H7 (cell line): ENCODE measurements at regions not wholly inside any gene's neighbourhood (a gene's known extent, or its start where the extent isn't known, plus 50 kb on each side); places are given as distances from the start of the nearest gene placed in this dataset.

ENCODE experiments used
- DNase-seq: peaks from one replicate; pipeline ENCODE4 v3.0.0; 2012
- H3K27me3 ChIP-seq: 2 replicates; pipeline ENCODE4 v1.6.0; 2011; ENCODE audit warnings: mild to moderate bottlenecking, low read length; ENCODE audit not compliant: control insufficient read depth, insufficient read depth
- H3K36me3 ChIP-seq: replicated peaks from 2 replicates; pipeline ENCODE4 v1.5.1; 2011; ENCODE audit warnings: low read length; ENCODE audit not compliant: control insufficient read depth, insufficient read depth
- H3K4me3 ChIP-seq: 2 replicates; pipeline ENCODE4 v1.5.1; 2011; ENCODE audit warnings: low read depth, mild to moderate bottlenecking, control low read depth, low read length, moderate library complexity; ENCODE audit not compliant: insufficient read depth

DNA sequence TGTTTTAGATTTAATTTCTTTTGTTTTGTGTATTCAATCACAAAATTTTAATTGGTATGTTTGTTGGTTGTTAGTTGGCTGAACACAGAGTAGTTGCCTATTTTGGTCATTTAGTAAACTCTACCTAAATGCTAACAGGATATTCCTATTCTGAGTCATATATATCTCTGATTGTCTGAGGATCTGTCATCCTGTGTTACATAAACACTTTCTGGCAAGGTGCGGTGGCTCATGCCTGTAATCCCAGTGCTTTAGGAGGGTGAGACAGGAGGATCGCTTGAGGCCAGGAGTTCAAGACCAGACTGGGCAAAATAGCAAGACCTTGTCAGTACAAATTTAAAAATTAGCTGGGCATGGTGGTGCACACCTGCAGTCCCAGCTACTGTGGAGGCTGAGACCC is 178.6 kb downstream of the PLCE1 start:
- no peaks in the 10 kb centered on the region for H3K27me3 ChIP-seq
- H3K36me3 ChIP-seq = no peaks in the 10 kb centered on the region
- DNase-seq = no peak
- H3K4me3 ChIP-seq = no peak overlapping the region

DNA sequence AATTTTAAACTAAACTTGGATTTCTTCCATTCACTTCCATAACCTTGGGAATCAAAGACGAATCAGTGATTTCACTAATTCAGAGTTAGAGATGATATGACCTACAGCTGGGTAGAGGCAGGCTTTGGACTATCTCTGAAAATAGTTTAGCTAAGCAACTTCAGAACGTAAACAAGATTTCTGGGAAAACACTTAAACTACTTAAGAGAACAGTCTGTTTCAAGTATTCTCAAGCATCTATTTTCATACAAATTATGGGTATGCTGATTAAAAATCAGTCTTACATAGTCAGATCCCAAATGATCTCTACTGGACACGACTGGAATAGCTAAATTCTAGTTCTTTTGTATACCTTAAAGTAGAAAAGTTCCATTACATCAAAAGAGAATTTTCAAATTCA is 179.9 kb downstream of the PLCE1 start:
- Histone ChIP-seq H3K4me3 (no peak overlapping the region), H3K27me3 (no peaks in the 10 kb centered on the region), H3K36me3 (no peaks in the 10 kb centered on the region)
- no peak for DNase-seq

- no peaks in the 10 kb centered on the region for H3K27me3 ChIP-seq
- no peak for DNase-seq
Measured at GRCh38 chr10:94174838-94175237, 181.1 kb downstream of the PLCE1 start.

DNA sequence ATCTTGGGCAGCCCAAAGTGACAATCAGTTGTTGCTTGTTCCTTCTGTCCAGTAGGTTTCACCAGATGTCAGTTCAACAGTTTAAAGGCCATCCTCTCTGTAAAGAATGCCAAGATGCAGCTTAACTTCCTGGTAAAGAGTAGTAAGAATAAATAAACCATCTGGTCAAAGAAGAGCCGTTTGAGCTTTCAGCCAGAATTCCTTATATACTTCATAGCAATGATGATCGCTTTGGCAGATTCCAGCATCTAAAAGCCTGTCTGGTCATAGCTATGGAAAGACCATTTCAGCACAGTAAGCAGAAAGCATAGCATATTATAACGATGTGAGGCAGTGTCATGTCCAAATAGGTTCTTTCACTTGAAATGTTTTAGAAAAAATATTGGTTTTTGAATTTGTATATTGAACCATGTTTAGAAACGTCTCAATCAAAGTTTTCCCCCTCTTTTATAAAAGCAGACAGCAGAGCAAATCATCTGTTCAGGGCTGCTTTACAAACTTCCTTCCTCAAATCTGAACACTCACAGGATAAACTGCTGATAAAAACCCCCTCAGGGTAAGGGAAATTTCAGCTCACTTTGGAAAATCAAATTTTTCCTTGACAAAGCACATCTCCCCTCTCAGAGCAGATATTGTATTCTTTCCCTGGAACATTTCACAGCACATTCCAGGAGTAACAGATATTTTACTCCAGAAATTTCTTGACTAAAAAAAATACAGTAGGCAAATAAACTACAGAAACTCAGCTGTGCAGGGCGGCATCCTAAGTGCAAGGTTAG is 184.1 kb downstream of the NOC3L start:
- no peak for DNase-seq
- Histone ChIP-seq H3K4me3 (no peak overlapping the region), H3K36me3 (no peaks in the 10 kb centered on the region), H3K27me3 (no peaks in the 10 kb centered on the region)

More at GRCh38 chr10:94174838-94175237, 181.1 kb downstream of the PLCE1 start:
- H3K36me3 ChIP-seq = no peaks in the 10 kb centered on the region
- H3K4me3 ChIP-seq = no peak overlapping the region

- Histone ChIP-seq H3K4me3 (no peak overlapping the region), H3K36me3 (no peaks in the 10 kb centered on the region), H3K27me3 (no peaks in the 10 kb centered on the region)
- no peak for DNase-seq
Measured at GRCh38 chr10:94180576-94180975, 182.2 kb downstream of the NOC3L start.

- no peak for DNase-seq
- Histone ChIP-seq H3K27me3 (no peaks in the 10 kb centered on the region), H3K36me3 (no peaks in the 10 kb centered on the region), H3K4me3 (no peak overlapping the region)
Measured at GRCh38 chr10:94183666-94184264, 179.0 kb downstream of the NOC3L start.

GRCh38 chr10:94186722-94187121 is 176.0 kb downstream of the NOC3L start:
- DNase-seq = no peak
- no peaks in the 10 kb centered on the region for H3K36me3 ChIP-seq
- no peak overlapping the region for H3K4me3 ChIP-seq
- no peaks in the 10 kb centered on the region for H3K27me3 ChIP-seq

DNA sequence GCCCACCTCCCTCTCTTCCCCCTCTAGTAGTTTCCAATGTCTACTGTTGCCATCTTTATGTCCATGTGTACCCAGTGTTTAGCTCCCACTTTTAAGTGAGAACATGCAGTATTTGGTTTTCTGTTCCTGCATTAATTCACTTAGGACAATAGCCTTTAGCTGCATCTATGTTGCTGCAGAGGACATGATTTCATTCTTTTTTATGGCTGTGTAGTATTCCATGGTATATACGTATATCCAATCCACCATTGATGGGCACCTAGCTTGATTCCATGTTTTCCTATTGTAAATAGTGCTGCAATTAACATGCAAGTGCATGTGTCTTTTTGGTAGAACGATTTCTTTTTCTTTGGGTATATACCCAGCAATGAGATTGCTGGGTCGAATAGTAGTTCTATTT is 170.4 kb downstream of the NOC3L start:
- no peaks in the 10 kb centered on the region for H3K36me3 ChIP-seq
- no peak overlapping the region for H3K4me3 ChIP-seq
- DNase-seq = no peak
- H3K27me3 ChIP-seq = no peaks in the 10 kb centered on the region

GRCh38 chr10:94192974-94193373 is 169.8 kb downstream of the NOC3L start:
- DNase-seq = no peak
- H3K27me3 ChIP-seq = no peaks in the 10 kb centered on the region

GRCh38 chr10:94193466-94193924 is 169.2 kb downstream of the NOC3L start:
- Histone ChIP-seq H3K36me3 (no peaks in the 10 kb centered on the region), H3K27me3 (no peaks in the 10 kb centered on the region), H3K4me3 (no peak overlapping the region)
- DNase-seq = peak; percentile 7

More at GRCh38 chr10:94192974-94193373, 169.8 kb downstream of the NOC3L start:
- Histone ChIP-seq H3K36me3 (no peaks in the 10 kb centered on the region), H3K4me3 (no peak overlapping the region)

- Histone ChIP-seq H3K4me3 (no peak overlapping the region), H3K27me3 (no peaks in the 10 kb centered on the region)
Measured at GRCh38 chr10:94194256-94194655, 168.5 kb downstream of the NOC3L start.

DNA sequence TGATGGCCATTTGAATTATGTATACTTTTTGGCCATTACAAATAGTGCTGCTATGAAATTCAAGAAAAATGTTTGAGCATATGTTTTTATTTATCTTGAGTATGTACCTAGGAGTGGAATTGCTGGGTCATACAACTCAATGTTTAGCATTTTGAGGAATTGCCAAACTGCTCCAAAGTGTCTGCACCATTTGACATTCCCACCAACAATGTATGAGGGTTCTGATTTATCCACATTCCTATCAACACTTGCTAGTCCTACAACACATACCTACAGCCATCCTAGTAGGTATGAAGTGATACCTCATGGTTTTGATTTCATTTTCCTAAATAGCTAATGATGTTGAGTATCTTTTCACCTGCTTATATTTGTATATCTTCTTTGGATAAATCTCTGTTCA is 165.5 kb downstream of the NOC3L start:
- Histone ChIP-seq H3K36me3 (no peaks in the 10 kb centered on the region), H3K4me3 (no peak overlapping the region), H3K27me3 (no peaks in the 10 kb centered on the region)
- DNase-seq = no peak

More at GRCh38 chr10:94194256-94194655, 168.5 kb downstream of the NOC3L start:
- no peaks in the 10 kb centered on the region for H3K36me3 ChIP-seq
- DNase-seq = no peak

GRCh38 chr10:94198324-94198723 is 164.4 kb downstream of the NOC3L start:
- no peak overlapping the region for H3K4me3 ChIP-seq

GRCh38 chr10:94199565-94199964 is 163.2 kb downstream of the NOC3L start:
- no peaks in the 10 kb centered on the region for H3K36me3 ChIP-seq
- no peak overlapping the region for H3K4me3 ChIP-seq
- H3K27me3 ChIP-seq = no peaks in the 10 kb centered on the region
- no peak for DNase-seq

More at GRCh38 chr10:94198324-94198723, 164.4 kb downstream of the NOC3L start:
- Histone ChIP-seq H3K36me3 (no peaks in the 10 kb centered on the region), H3K27me3 (no peaks in the 10 kb centered on the region)
- DNase-seq = no peak

GRCh38 chr10:94200146-94200837 is 162.4 kb downstream of the NOC3L start:
- no peaks in the 10 kb centered on the region for H3K27me3 ChIP-seq
- no peak overlapping the region for H3K4me3 ChIP-seq
- H3K36me3 ChIP-seq = no peaks in the 10 kb centered on the region
- no peak for DNase-seq
